PFSK-1 (cell line): ENCODE measurements at regions not wholly inside any gene's neighbourhood (a gene's known extent, or its start where the extent isn't known, plus 50 kb on each side); places are given as distances from the start of the nearest gene placed in this dataset.

ENCODE experiments used
- FOXP2 ChIP-seq: optimal IDR thresholded peaks from 2 replicates; pipeline ENCODE3; 2011; ENCODE audit warnings: borderline replicate concordance, control low read depth, inconsistent platforms; ENCODE audit not compliant: insufficient read depth; ENCODE audit errors: extremely low read length, extremely low read depth
- POLR2AphosphoS5 ChIP-seq: IDR thresholded peaks from 2 replicates; pipeline ENCODE4 v1.6.1; 2012; ENCODE audit warnings: low read depth, mild to moderate bottlenecking, control low read depth, low read length, moderate library complexity

- TF ChIP-seq POLR2AphosphoS5 (no peak), FOXP2 (no peak)
Measured at GRCh38 chr5:133793756-133794465, 174.5 kb downstream of the C5orf15 start.
